ENCODE measurements at regions not wholly inside any gene's neighbourhood (a gene's known extent, or its start where the extent isn't known, plus 50 kb on each side); places are given as distances from the start of the nearest gene placed in this dataset.

DNA sequence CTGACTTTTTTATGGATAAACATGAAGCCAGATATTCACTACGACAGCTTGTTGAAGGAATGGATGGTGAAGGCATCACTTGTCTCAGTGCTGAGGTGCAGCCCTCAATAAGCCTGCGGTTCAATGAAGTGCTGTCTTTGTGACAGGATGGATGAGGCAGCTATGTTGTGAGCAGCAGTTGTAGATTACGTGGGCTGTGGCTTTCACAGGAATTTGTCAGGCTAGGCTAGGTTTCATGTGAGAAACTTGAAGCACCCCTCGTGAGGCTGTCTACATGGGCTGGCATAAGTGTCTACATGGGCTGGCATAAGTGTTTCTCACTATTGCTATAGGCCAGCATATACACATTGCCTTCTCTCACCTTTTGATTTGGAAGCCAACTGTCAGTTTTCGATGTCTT is 1050.0 kb downstream of the ADGRL3 start:
- H3K4me3 ChIP-seq, result no peak overlapping the region
- no peak overlapping the region for H3K27ac ChIP-seq
- TF ChIP-seq CTCF (IDR thresholded peaks at IDR 0.05), result no peak
- no peak for DNase-seq (ENCODE audit: low spot score)

- no peak overlapping the region for H3K4me3 ChIP-seq
- H3K27ac ChIP-seq, result no peak overlapping the region
- DNase-seq (ENCODE audit: low spot score), result no peak
- TF ChIP-seq CTCF (IDR thresholded peaks at IDR 0.05), result no peak
These were observed 1043.8 kb downstream of the ADGRL3 start for GRCh38 chr4:62243895-62244294.

DNA sequence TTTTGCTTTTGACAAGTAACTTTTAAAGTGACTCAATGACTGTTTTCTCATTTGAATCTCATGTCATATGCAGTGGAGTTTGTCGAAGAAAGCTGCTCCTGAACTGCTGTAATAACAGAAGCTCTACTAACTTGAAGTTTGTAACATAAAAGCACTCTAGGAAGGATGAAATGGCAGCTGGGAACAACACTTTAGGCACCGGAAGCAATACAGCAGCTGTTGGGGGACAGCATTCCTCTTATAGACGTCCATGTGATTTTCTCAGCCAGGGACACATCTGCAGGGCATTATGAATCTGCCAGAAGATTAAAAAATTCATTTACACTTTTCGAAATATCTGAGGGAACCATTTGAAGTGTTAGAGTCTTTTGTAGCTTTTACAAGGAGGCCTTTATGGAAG is 1035.8 kb downstream of the ADGRL3 start:
- no peak for DNase-seq (ENCODE audit: low spot score)
- H3K4me3 ChIP-seq, result no peak overlapping the region

GRCh38 chr4:62232814-62233213 is 1032.7 kb downstream of the ADGRL3 start:
- no peak overlapping the region for H3K4me3 ChIP-seq
- no peak for DNase-seq (ENCODE audit: low spot score)
- no peak for TF ChIP-seq CTCF (IDR thresholded peaks at IDR 0.05)
- no peak overlapping the region for H3K27ac ChIP-seq

More for the DNA sequence above, 1035.8 kb downstream of the ADGRL3 start:
- H3K27ac ChIP-seq, result no peak overlapping the region
- no peak for TF ChIP-seq CTCF (IDR thresholded peaks at IDR 0.05)

- H3K27ac ChIP-seq, result no peak overlapping the region
- no peak for DNase-seq (ENCODE audit: low spot score)
- no peak overlapping the region for H3K4me3 ChIP-seq
- no peak for TF ChIP-seq CTCF (IDR thresholded peaks at IDR 0.05)
These were observed 1031.9 kb downstream of the ADGRL3 start for GRCh38 chr4:62231994-62232393.

GRCh38 chr4:62226082-62226481 is 1026.0 kb downstream of the ADGRL3 start:
- Histone ChIP-seq H3K4me3 (no peak overlapping the region), H3K27ac (no peak overlapping the region)
- DNase-seq (ENCODE audit: low spot score), result no peak
- no peak for TF ChIP-seq CTCF (IDR thresholded peaks at IDR 0.05)

GRCh38 chr4:62222121-62222520 is 1022.0 kb downstream of the ADGRL3 start:
- Histone ChIP-seq H3K27ac (no peak overlapping the region), H3K4me3 (no peak overlapping the region)
- no peak for DNase-seq (ENCODE audit: low spot score)
- no peak for TF ChIP-seq CTCF (IDR thresholded peaks at IDR 0.05)
